ENCODE measurements at regions not wholly inside any gene's neighbourhood (a gene's known extent, or its start where the extent isn't known, plus 50 kb on each side); places are given as distances from the start of the nearest gene placed in this dataset.

- H3K27ac ChIP-seq: no peak overlapping the region
- DNase-seq (ENCODE audit: low read depth, low spot score): no peak
Observed at GRCh38 chr6:125485757-125486156, 184.0 kb upstream of the HDDC2 start.

DNA sequence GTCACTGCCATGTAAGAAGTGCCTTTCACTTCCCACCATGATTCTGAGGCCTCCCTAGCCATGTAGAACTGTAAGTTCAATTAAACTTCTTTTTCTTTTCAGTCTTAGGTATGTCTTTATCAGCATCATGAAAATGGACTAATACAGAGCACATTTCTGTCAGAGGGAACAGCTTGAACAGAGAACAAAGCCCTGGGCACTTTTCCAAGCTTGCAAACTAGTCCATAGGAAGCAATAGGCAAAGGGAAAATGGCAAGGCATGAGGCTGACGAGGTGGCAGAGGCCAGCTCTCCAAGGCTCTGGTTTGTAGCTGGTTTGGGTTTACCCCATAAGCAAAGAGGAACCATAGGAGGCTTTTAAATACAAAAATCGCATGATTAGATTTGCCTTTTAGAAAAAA is 185.1 kb upstream of the HDDC2 start:
- DNase-seq (ENCODE audit: low read depth, low spot score): no peak

GRCh38 chr6:125489579-125490285 is 188.0 kb upstream of the HDDC2 start:
- H3K27ac ChIP-seq: no peak overlapping the region
- DNase-seq (ENCODE audit: low read depth, low spot score): no peak

More for the DNA sequence above, 185.1 kb upstream of the HDDC2 start:
- no peak overlapping the region for H3K27ac ChIP-seq

- no peak for DNase-seq (ENCODE audit: low read depth, low spot score)
- no peak overlapping the region for H3K27ac ChIP-seq
Observed at GRCh38 chr6:125491860-125492618, 190.3 kb upstream of the HDDC2 start.

DNA sequence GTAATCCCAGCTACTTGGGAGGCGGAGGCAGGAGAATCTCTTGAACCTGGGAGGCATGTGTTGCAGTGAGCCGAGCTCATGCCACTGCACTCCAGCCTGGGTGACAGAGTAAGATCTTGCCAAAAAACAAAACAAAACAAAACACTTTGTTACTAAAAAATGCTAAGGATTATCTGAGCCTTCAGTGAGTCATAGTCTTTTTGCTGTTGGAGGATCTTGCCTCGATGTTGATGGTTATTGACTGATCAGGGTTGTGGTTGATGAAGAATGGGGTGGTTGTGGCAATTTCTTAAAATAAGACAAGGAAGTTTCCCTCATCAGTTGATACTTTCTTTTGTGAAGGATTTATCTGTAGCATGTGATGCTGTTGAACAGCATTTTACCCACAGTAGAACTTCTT is 196.8 kb upstream of the HDDC2 start:
- no peak for DNase-seq (ENCODE audit: low read depth, low spot score)

DNA sequence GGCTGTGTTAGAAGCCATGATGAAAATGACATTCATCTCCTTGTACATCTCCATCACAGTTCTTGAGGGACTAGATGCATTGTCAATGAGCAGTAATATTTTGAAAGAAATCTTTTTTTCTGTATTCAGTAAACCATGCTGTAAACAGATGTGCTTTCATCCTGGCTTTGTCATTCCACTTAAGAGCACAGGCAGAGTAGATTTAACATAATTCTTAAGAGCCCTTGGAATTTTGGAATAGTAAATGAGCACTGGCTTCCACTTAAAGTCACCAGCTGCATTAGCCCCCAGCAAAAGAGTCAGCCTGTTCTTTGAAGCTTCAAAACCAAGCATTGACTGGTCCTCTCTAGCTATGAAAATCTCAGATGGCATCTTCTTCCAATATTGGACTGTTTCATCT is 197.8 kb upstream of the HDDC2 start:
- no peak overlapping the region for H3K27ac ChIP-seq
- no peak for DNase-seq (ENCODE audit: low read depth, low spot score)

More for the DNA sequence above, 196.8 kb upstream of the HDDC2 start:
- H3K27ac ChIP-seq: no peak overlapping the region

GRCh38 chr6:125503181-125503580 is 201.4 kb upstream of the HDDC2 start:
- DNase-seq (ENCODE audit: low read depth, low spot score): no peak
- no peak overlapping the region for H3K27ac ChIP-seq

GRCh38 chr6:125507987-125508655 is 206.4 kb upstream of the HDDC2 start:
- no peak for DNase-seq (ENCODE audit: low read depth, low spot score)
- no peak overlapping the region for H3K27ac ChIP-seq

- H3K27ac ChIP-seq: no peak overlapping the region
- no peak for DNase-seq (ENCODE audit: low read depth, low spot score)
Observed at GRCh38 chr6:125508793-125509192, 207.0 kb upstream of the HDDC2 start.

GRCh38 chr6:125509477-125509876 is 207.7 kb upstream of the HDDC2 start:
- H3K27ac ChIP-seq: no peak overlapping the region
- DNase-seq (ENCODE audit: low read depth, low spot score): no peak

DNA sequence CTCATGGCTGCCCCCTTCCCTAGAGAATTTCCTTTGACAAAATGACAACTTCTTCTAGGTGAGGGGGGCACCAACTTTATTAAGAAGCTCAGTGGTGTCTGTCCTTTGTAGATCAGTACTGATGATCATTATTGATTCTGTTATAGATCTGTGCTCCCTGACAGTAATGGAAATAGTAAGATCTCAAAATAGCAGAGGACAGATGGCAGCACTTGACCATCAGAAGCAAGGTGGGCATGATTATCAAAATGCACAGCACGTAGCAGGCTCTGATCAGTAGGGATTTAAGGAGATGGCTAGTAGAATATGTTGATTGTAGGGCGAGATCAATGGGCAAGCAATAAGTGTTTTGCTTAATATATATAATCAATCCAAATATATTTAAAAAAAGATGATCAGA is 208.6 kb upstream of the HDDC2 start:
- H3K27ac ChIP-seq: no peak overlapping the region
- DNase-seq (ENCODE audit: low read depth, low spot score): no peak

- no peak for DNase-seq (ENCODE audit: low read depth, low spot score)
- H3K27ac ChIP-seq: no peak overlapping the region
Observed at GRCh38 chr6:125511809-125512396, 210.1 kb upstream of the HDDC2 start.

- no peak overlapping the region for H3K27ac ChIP-seq
- no peak for DNase-seq (ENCODE audit: low read depth, low spot score)
Observed at GRCh38 chr6:125512621-125513020, 210.9 kb upstream of the HDDC2 start.

- no peak overlapping the region for H3K27ac ChIP-seq
- no peak for DNase-seq (ENCODE audit: low read depth, low spot score)
Observed at GRCh38 chr6:125513978-125514377, 212.2 kb upstream of the HDDC2 start.

GRCh38 chr6:125516644-125517043 is 214.9 kb upstream of the HDDC2 start:
- no peak overlapping the region for H3K27ac ChIP-seq
- no peak for DNase-seq (ENCODE audit: low read depth, low spot score)

- DNase-seq (ENCODE audit: low read depth, low spot score): no peak
- no peak overlapping the region for H3K27ac ChIP-seq
Observed at GRCh38 chr6:125519367-125519766, 217.6 kb upstream of the HDDC2 start.

GRCh38 chr6:125524356-125524755 is 222.6 kb upstream of the HDDC2 start:
- DNase-seq (ENCODE audit: low read depth, low spot score): no peak
- no peak overlapping the region for H3K27ac ChIP-seq

- no peak for DNase-seq (ENCODE audit: low read depth, low spot score)
- H3K27ac ChIP-seq: no peak overlapping the region
Observed at GRCh38 chr6:125526007-125526720, 223.3 kb upstream of the HEY2 start.

DNA sequence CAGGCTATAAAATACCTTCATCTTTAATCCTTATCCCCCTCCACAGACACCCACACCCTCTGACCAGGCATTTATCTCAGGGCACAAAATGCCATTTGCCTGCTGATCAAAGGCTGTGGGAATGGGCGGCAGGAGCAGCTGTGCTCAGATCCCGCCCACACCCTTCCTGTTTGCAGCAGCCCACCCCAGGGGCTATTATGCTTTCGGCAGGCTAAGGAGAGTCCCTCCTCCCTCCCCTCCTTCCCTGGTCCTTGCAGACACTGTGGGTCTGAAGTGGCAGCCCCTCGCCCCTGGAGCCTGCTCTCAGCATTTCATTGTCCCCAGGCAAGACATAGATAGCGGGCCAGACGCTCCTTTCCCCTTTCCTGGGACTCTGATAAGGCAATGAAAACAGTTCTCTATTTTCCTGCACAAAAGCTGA is 220.8 kb upstream of the HEY2 start:
- no peak overlapping the region for H3K27ac ChIP-seq

DNA sequence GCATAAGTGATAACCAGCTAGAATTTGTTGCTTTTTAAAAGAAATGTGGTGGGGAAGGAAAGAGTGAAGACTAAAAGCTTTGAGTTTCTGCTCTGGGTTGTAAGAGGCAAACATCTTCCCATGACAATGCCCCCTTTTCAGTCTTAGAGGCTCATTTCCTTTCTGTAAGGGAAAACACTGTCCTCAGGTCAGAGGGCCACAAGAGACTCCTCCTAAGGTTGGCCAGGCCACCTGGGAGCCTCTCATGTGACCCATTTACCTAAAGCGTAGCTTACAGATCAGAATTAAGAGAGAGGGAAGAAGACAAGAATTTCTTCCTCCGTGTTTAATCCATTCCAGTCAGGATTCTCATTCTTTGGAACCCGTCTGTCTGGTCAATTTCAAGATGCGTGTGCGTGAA is 220.4 kb upstream of the HEY2 start:
- no peak overlapping the region for H3K27ac ChIP-seq
- no peak for DNase-seq (ENCODE audit: low read depth, low spot score)

More for the DNA sequence above, 220.8 kb upstream of the HEY2 start:
- DNase-seq (ENCODE audit: low read depth, low spot score): no peak

Data from epithelial cell of prostate (primary cell).